Thymus (tissue), 11 donors: ENCODE measurements at regions not wholly inside any gene's neighbourhood (a gene's known extent, or its start where the extent isn't known, plus 50 kb on each side); places are given as distances from the start of the nearest gene placed in this dataset.
"Not testable (repeated sequence)": the region's sequence is repeated elsewhere in the genome, so short reads cannot be mapped to it uniquely, and the experiment has no call there.

Experiments used
- DNase-seq, 9 donors: peaks; one replicate each; pipeline ENCODE4 v3.0.0-alpha.2; 2013; ENCODE audit warnings: low spot score in 9 of 9, low read depth in 6 of 9, missing footprints in 1 of 9
- H3K27ac ChIP-seq, 2 donors: one replicate each; pipeline ENCODE4 v1.5.1; 2013; ENCODE audit warnings: control low read depth in 1 of 2, low read depth in 1 of 2, low read length in 1 of 2, mild to moderate bottlenecking in 1 of 2, moderate library complexity in 1 of 2
- H3K27me3 ChIP-seq, 2 donors: one replicate each; pipeline ENCODE4 v1.5.1; 2013; ENCODE audit warnings: low read length in 1 of 2; ENCODE audit not compliant: control insufficient read depth in 2 of 2, insufficient read depth in 1 of 2
- H3K36me3 ChIP-seq, 2 donors: one replicate each; pipeline ENCODE4 v1.5.1; 2013; ENCODE audit warnings: low read length in 1 of 2, mild to moderate bottlenecking in 1 of 2, moderate library complexity in 1 of 2; ENCODE audit not compliant: control insufficient read depth in 2 of 2, insufficient read depth in 2 of 2
- H3K4me1 ChIP-seq, 2 donors: one replicate each; pipeline ENCODE4 v1.5.1; 2013; ENCODE audit warnings: low read length in 2 of 2; ENCODE audit not compliant: control insufficient read depth in 2 of 2, insufficient read depth in 2 of 2
- H3K4me3 ChIP-seq, 2 donors: one replicate each; pipeline ENCODE4 v1.5.1; 2013; ENCODE audit warnings: low read length in 2 of 2, control low read depth in 1 of 2, mild to moderate bottlenecking in 1 of 2
- H3K9me3 ChIP-seq, 2 donors: one replicate each; pipeline ENCODE4 v1.5.1; 2013; ENCODE audit warnings: low read length in 1 of 2, mild to moderate bottlenecking in 1 of 2; ENCODE audit not compliant: control insufficient read depth in 2 of 2, insufficient read depth in 1 of 2
- WGBS: extraction: QIAGEN DNeasy Blood & Tissue Kit; methylation state at CpG from one replicate; pipeline ENCODE4 v1.1.7; 2013; 5-methylcytosine and 5-hydroxymethylcytosine counted together
- donor health status: healthy.

DNA sequence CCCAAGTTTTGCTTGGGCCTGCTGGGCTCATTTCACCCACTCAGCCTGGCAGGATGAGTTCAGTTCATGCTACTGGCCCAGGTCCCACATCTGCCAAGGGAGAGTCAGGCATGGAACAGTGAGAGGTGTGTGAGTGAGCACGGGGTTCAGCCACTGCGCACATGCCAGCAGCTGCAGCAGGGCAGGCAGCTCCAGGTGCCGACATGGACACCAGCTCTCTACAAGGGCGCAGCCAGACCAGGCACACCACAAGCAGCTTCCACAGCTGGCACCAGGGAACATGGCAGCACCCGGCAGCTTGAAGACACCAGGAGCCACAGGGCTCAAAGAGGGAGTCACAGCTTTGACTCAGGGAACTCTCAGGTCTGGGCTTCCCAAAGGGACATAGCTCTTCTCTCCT, 938.0 kb downstream of the SORCS3 start:
- no peak overlapping the region for H3K27ac ChIP-seq
- H3K4me3 ChIP-seq = no peak overlapping the region
- 96% methylated on average over 5 of the region's 5 CpGs for WGBS
- no peaks in the 10 kb centered on the region for H3K4me1 ChIP-seq
- H3K9me3 ChIP-seq = peaks cover 3 to 13% of the 10 kb centered on the region in 2 donors
- DNase-seq = no peak
- H3K36me3 ChIP-seq = no peaks in the 10 kb centered on the region
- no peaks in the 10 kb centered on the region for H3K27me3 ChIP-seq

DNA sequence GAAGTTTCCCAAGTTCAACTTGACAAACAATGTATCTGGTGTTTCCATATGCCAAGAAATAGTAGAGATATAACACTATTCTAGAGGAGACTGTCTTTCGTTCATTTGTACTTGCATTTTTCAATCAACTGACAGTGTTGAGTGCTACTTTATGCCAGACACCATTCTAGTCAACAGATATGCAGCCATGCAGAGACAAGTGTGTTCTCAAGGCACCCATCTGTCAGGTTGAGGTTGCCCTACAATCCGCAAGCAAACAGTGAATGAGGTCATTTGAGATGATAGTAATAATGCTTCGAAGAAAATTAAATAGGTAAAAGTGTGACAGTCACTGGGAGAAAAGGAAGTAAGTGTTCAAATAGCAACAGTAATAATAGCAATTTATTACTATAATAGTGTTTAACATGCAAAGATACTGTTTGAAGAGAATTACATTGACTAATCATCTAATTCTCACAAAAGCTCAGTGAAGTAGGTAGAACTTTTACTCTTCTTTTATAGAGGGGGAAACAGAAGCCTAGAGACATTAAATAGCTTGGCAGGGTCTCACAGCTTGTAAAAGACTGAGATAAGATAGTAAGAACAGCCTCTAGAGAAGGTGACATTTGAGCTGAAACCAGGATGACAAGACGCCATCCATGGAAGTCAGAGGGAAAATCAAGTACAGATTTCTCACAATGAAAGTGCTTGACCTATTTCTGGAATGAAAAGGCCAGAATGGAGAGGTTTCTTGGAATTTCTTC, 936.9 kb downstream of the SORCS3 start:
- DNase-seq = no peak
- H3K36me3 ChIP-seq = no peaks in the 10 kb centered on the region
- no peaks in the 10 kb centered on the region for H3K27me3 ChIP-seq
- H3K27ac ChIP-seq = no peak overlapping the region
- H3K9me3 ChIP-seq = peaks cover 3 to 13% of the 10 kb centered on the region in 2 donors
- no peaks in the 10 kb centered on the region for H3K4me1 ChIP-seq
- H3K4me3 ChIP-seq = no peak overlapping the region
- WGBS = 85% methylated on average over 4 of the region's 4 CpGs

DNA sequence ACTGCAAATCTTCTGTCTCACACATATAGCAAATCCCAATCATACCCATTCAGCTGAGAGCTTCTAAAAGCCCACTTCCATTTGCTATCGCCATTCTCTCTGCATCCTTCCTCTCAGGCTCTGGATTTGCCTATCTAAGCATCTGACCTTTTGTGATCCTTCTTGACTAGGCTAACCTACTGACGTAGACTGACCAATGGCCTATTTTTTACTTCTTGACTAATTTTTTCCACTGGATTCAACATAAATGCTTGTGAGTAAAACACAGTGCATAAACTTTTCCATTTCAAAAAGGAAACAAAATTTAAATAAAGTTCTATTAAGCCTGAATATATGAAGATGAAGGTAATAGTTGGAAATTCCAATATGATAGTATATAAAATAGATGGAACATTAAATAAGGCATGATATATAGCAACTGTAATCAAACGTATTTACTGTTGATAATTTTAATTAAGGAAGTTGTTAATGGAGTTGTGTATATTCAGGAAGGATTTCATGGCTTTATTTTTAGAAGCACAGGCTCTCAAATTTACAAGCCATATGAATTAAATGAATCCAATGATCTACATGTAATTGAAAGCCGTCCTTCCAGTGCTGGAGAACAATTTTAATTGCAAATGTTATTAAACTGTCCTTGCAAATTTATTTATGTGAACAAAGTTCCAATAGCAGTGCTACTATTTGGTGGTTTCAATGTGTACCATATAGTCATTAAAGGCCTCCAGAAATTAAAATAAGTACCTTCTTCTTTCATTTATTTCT, 918.4 kb downstream of the SORCS3 start:
- no peak for DNase-seq
- WGBS = 86% methylated on average over 4 of the region's 4 CpGs
- H3K9me3 ChIP-seq = no peaks in the 10 kb centered on the region
- no peaks in the 10 kb centered on the region for H3K27me3 ChIP-seq
- no peak overlapping the region for H3K4me3 ChIP-seq
- H3K4me1 ChIP-seq = no peaks in the 10 kb centered on the region
- H3K27ac ChIP-seq = no peak overlapping the region
- H3K36me3 ChIP-seq = no peaks in the 10 kb centered on the region

DNA sequence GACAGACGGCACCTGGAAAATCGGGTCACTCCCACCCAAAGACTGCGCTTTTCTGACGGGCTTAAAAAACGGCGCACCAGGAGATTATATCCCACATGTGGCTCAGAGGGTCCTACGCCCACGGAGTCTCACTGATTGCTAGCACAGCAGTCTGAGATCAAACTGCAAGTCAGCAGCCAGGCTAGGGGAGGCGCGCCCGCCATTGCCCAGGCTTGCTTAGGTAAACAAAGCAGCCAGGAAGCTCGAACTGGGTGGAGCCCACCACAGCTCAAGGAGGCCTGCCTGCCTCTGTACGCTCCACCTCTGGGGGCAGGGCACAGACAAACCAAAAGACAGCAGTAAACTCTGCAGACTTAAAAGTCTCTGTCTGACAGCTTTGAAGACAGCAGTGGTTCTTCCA, 909.4 kb downstream of the SORCS3 start:
- not testable (repeated sequence) for H3K4me1 ChIP-seq, H3K4me3 ChIP-seq, H3K27me3 ChIP-seq, H3K27ac ChIP-seq, H3K36me3 ChIP-seq, DNase-seq, H3K9me3 ChIP-seq
- WGBS = 90% methylated on average over 13 of the region's 13 CpGs

DNA sequence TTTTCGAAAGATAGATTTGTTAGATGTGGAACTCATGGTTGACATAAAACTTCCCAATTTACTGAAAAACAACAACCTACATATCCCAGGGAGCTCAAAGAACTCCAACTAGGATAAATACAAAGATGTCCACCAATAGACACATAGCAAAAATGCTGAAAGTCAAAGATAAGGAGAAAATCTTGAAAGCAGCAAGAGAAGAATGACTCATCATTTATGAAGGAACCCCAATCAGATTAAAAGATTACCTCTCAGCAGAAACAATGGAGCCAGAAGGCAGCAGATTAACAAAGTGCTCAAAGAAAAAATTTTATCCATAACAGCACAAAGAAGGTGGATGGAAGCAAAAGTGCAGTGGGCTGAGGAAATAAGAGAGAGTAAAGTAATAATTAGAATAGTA, 908.6 kb downstream of the SORCS3 start:
- WGBS = 95% methylated on average over 1 of the region's 1 CpG
- no peak for DNase-seq
- H3K27me3 ChIP-seq = no peaks in the 10 kb centered on the region

DNA sequence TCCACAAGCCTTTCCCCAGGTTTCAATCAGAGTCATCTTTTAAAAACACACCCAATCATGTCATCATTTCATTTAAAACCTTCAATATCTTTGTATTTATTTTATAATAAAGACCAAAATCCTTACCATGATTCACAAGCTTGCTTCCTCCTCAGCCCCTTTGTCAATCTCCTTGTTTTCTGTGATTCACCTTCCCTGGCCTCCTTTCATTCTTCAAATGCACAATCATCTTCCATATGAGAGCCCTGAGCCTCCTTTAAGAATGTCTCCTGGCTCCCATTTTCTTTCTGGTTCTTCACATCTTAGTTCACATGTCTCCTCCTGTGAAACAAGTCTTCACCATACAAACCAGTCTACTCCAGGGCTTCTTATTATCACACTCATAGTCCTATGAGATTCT, 904.0 kb downstream of the SORCS3 start:
- DNase-seq = no peak

More for the DNA sequence above, 908.6 kb downstream of the SORCS3 start:
- no peak overlapping the region for H3K4me3 ChIP-seq
- H3K9me3 ChIP-seq = no peaks in the 10 kb centered on the region
- no peaks in the 10 kb centered on the region for H3K36me3 ChIP-seq
- no peaks in the 10 kb centered on the region for H3K4me1 ChIP-seq
- H3K27ac ChIP-seq = no peak overlapping the region

DNA sequence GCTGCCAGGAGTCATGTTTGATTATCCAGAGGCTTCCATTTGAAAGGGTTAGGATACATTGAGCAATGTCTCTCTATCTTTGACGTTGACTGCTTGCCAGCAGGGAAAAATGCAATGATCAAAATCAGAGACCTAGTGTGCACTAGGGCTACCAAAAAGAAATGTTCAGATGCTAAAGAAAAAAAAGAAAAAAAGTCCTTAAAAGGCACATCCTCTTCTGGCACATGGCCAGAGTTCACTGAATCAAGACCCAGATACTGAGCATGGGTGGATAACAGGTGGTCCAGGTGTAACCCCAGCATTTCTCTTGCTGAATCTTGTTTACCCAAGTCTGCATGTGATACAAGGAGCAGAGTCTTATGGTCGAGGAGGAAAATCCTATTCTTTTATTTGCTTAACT, 899.3 kb downstream of the SORCS3 start:
- no peak overlapping the region for H3K4me3 ChIP-seq
- H3K9me3 ChIP-seq = no peaks in the 10 kb centered on the region
- H3K27me3 ChIP-seq = no peaks in the 10 kb centered on the region
- no peaks in the 10 kb centered on the region for H3K36me3 ChIP-seq
- no peak for DNase-seq
- H3K4me1 ChIP-seq = no peaks in the 10 kb centered on the region
- 67% methylated on average over 2 of the region's 2 CpGs for WGBS
- H3K27ac ChIP-seq = no peak overlapping the region

More for the DNA sequence above, 904.0 kb downstream of the SORCS3 start:
- H3K27ac ChIP-seq = no peak overlapping the region
- H3K9me3 ChIP-seq = no peaks in the 10 kb centered on the region
- H3K4me3 ChIP-seq = no peak overlapping the region
- H3K27me3 ChIP-seq = no peaks in the 10 kb centered on the region
- H3K4me1 ChIP-seq = no peaks in the 10 kb centered on the region
- H3K36me3 ChIP-seq = no peaks in the 10 kb centered on the region

DNA sequence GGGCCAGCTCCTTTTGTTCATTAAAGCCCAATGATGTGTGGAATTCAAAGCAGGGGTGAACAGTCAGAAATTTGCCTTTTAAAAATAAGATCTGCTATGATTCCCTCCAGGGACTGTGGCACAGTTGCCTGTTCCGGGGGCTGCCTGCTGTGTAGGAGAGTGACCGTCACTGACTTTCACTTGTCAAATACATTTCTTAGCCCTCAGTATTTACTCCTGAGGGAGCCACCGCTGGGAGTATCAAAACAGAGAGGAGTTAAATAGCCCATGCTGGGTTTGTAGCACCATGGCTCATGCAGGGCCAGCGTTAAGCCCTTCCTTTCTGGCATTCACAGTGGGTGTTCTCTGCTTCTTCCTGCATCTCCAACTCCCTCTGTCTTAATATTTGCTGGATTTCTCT, 897.8 kb downstream of the SORCS3 start:
- Histone ChIP-seq H3K4me3 (no peak overlapping the region), H3K4me1 (no peaks in the 10 kb centered on the region), H3K27me3 (no peaks in the 10 kb centered on the region), H3K27ac (no peak overlapping the region), H3K9me3 (no peaks in the 10 kb centered on the region), H3K36me3 (no peaks in the 10 kb centered on the region)
- no peak for DNase-seq
- WGBS = 19% methylated on average over 4 of the region's 4 CpGs

DNA sequence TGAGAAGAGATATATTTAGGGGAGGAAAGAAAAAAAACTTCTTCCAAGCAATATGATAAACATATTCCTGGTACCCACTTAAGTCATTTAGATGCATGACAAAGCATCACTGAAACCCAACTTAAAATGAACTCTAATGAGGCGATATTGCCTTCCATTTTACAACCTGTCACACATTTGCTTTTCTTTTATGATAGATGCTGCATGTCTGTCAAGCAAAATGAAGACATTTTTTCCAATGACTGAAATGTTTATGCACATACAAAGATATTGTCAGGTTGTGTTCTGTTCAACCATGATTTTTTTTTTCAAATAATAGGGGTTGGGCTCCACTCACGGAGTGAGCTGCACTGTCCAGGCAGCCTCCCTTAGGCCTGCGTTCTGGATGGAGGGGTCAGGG, 894.4 kb downstream of the SORCS3 start:
- Histone ChIP-seq H3K36me3 (no peaks in the 10 kb centered on the region), H3K4me1 (no peaks in the 10 kb centered on the region), H3K27me3 (no peaks in the 10 kb centered on the region), H3K4me3 (no peak overlapping the region), H3K27ac (no peak overlapping the region), H3K9me3 (no peaks in the 10 kb centered on the region)
- no peak for DNase-seq
- WGBS = 91% methylated on average over 3 of the region's 3 CpGs
